Thyroid gland (tissue), 4 donors: ENCODE measurements at regions not wholly inside any gene's neighbourhood (a gene's known extent, or its start where the extent isn't known, plus 50 kb on each side); places are given as distances from the start of the nearest gene placed in this dataset.

ENCODE experiments used
- DNase-seq, 2 donors: peaks; one replicate each; pipeline ENCODE4 v3.0.0-alpha.2; 2019
- H3K27ac ChIP-seq, 3 donors: fragments of 200-600 bp; sonication (generic); 1 replicate in 2 of 3; 2 replicates in 1 of 3; pipeline ENCODE4 v1.5.1; 2016 to 2019; ENCODE audit warnings: mild to moderate bottlenecking in 1 of 3, moderate library complexity in 1 of 3
- H3K27me3 ChIP-seq: fragments of 200-600 bp; sonication (generic); one replicate; pipeline ENCODE4 v1.5.1; 2019
- H3K36me3 ChIP-seq, 2 donors: fragments of 200-600 bp; sonication (generic); one replicate each; pipeline ENCODE4 v1.5.1; 2016 to 2019
- H3K4me1 ChIP-seq, 2 donors: fragments of 200-600 bp; sonication (generic); one replicate each; pipeline ENCODE4 v1.5.1; 2017 to 2019
- H3K4me3 ChIP-seq, 3 donors: fragments of 200-600 bp; sonication (generic); replicated peaks in 1 of 3; 1 replicate in 2 of 3; 2 replicates in 1 of 3; pipeline ENCODE4 v1.5.1; 2016; ENCODE audit warnings: mild to moderate bottlenecking in 1 of 3
- H3K9me3 ChIP-seq: fragments of 200-600 bp; sonication (generic); one replicate; pipeline ENCODE4 v1.5.1; 2017
- CTCF ChIP-seq, 6 experiments: fragments of 200-600 bp in 3 of 6; fragments of 450-650 bp in 3 of 6; sonication (generic) in 3 of 6; IDR thresholded peaks; one replicate each; pipeline ENCODE4 v1.5.1; 2016 to 2019; ENCODE audit warnings: antibody characterized with exemption in 6 of 6, mild to moderate bottlenecking in 2 of 6, inconsistent platforms in 1 of 6, moderate library complexity in 1 of 6
- POLR2A ChIP-seq, 2 donors: fragments of 450-650 bp; IDR thresholded peaks; one replicate each; pipeline ENCODE4 v1.6.1; 2017; ENCODE audit warnings: antibody characterized with exemption in 2 of 2, mild to moderate bottlenecking in 2 of 2, moderate library complexity in 1 of 2
- WGBS, 2 donors: methylation state at CpG; one replicate each; pipeline ENCODE4 v1.1.5; 2017; 5-methylcytosine and 5-hydroxymethylcytosine counted together
- intact Hi-C: fragments of 100-400 bp; cut with DNase I; formaldehyde crosslinking; loops from one replicate; pipeline ENCODE4 v1.15.1; 2023

- H3K27ac ChIP-seq, result no peak overlapping the region
- intact Hi-C loops, result no loop called here
- DNase-seq, result no peak
- no peaks in the 10 kb centered on the region for H3K27me3 ChIP-seq
- H3K36me3 ChIP-seq, result no peaks in the 10 kb centered on the region
- H3K4me1 ChIP-seq, result no peaks in the 10 kb centered on the region
- no peaks in the 10 kb centered on the region for H3K9me3 ChIP-seq
- H3K4me3 ChIP-seq, result no peak overlapping the region
- 59 to 63% methylated on average over 14 of the region's 14 CpGs for WGBS, 2 donors
- TF ChIP-seq POLR2A (IDR thresholded peaks at IDR 0.05), result no peak
- TF ChIP-seq CTCF (IDR thresholded peaks at IDR 0.05), result no peak
Observed at GRCh38 chr10:35940141-35941041, 298.3 kb upstream of the FZD8 start.

GRCh38 chr10:35938160-35938559 lies 296.1 kb upstream of the FZD8 start:
- H3K4me3 ChIP-seq, result no peak overlapping the region
- H3K4me1 ChIP-seq, result no peaks in the 10 kb centered on the region
- no peaks in the 10 kb centered on the region for H3K36me3 ChIP-seq
- intact Hi-C loops, result no loop called here
- H3K27me3 ChIP-seq, result no peaks in the 10 kb centered on the region
- TF ChIP-seq CTCF (IDR thresholded peaks at IDR 0.05) (no peak), POLR2A (IDR thresholded peaks at IDR 0.05) (no peak)
- no peak for DNase-seq
- no peak overlapping the region for H3K27ac ChIP-seq
- no peaks in the 10 kb centered on the region for H3K9me3 ChIP-seq
- WGBS, 2 donors, result 94 to 96% methylated on average over 5 of the region's 5 CpGs

GRCh38 chr10:35937546-35937945 lies 295.4 kb upstream of the FZD8 start:
- Histone ChIP-seq H3K27ac (no peak overlapping the region), H3K36me3 (no peaks in the 10 kb centered on the region), H3K27me3 (no peaks in the 10 kb centered on the region), H3K4me1 (no peaks in the 10 kb centered on the region), H3K9me3 (no peaks in the 10 kb centered on the region), H3K4me3 (no peak overlapping the region)
- intact Hi-C loops, result no loop called here
- 92% methylated on average over 7 of the region's 7 CpGs for WGBS, 2 donors
- TF ChIP-seq CTCF (IDR thresholded peaks at IDR 0.05) (no peak), POLR2A (IDR thresholded peaks at IDR 0.05) (no peak)
- no peak for DNase-seq

- intact Hi-C loops, result no loop called here
- Histone ChIP-seq H3K27ac (no peak overlapping the region), H3K9me3 (no peaks in the 10 kb centered on the region), H3K36me3 (no peaks in the 10 kb centered on the region), H3K4me1 (no peaks in the 10 kb centered on the region), H3K27me3 (no peaks in the 10 kb centered on the region), H3K4me3 (no peak overlapping the region)
- DNase-seq, result no peak
- 92 to 97% methylated on average over 5 of the region's 5 CpGs for WGBS, 2 donors
- TF ChIP-seq POLR2A (IDR thresholded peaks at IDR 0.05) (no peak), CTCF (IDR thresholded peaks at IDR 0.05) (no peak)
Observed at GRCh38 chr10:35934642-35934995, 292.5 kb upstream of the FZD8 start.

GRCh38 chr10:35933940-35934641 lies 292.0 kb upstream of the FZD8 start:
- 82 to 86% methylated on average over 5 of the region's 5 CpGs for WGBS, 2 donors
- intact Hi-C loops, result no loop called here

More at GRCh38 chr10:35933940-35934641, 292.0 kb upstream of the FZD8 start:
- no peaks in the 10 kb centered on the region for H3K36me3 ChIP-seq
- no peaks in the 10 kb centered on the region for H3K4me1 ChIP-seq
- DNase-seq, result no peak
- no peaks in the 10 kb centered on the region for H3K27me3 ChIP-seq
- TF ChIP-seq CTCF (IDR thresholded peaks at IDR 0.05), result no peak
- H3K4me3 ChIP-seq, result no peak overlapping the region
- H3K27ac ChIP-seq, result no peak overlapping the region
- H3K9me3 ChIP-seq, result no peaks in the 10 kb centered on the region
